ENCODE measurements at regions not wholly inside any gene's neighbourhood (a gene's known extent, or its start where the extent isn't known, plus 50 kb on each side); places are given as distances from the start of the nearest gene placed in this dataset.

- no peak overlapping the region for H4K8ac ChIP-seq (ENCODE audit: extremely low read depth, insufficient read depth, low read length)
- H2BK5ac ChIP-seq (ENCODE audit: low read depth, low read length) = no peak overlapping the region
- no peaks in the 10 kb centered on the region for H3K79me2 ChIP-seq (ENCODE audit: control insufficient read depth in 1 of 2, insufficient read depth in 2 of 2, low read length in 2 of 2)
- no peak overlapping the region for H3K18ac ChIP-seq (ENCODE audit: extremely low read depth, low read length)
- H3K4ac ChIP-seq (replicated peaks; ENCODE audit: insufficient read length, low read depth, low read length) = no peak overlapping the region
- H3K27ac ChIP-seq (ENCODE audit: low read depth, low read length) = no peak overlapping the region
- no peak overlapping the region for H2BK15ac ChIP-seq (ENCODE audit: low read length)
- H2BK120ac ChIP-seq (replicated peaks; ENCODE audit: low read depth, low read length) = no peak overlapping the region
- no peak overlapping the region for H2AFZ ChIP-seq (ENCODE audit: low read length)
- H3K79me1 ChIP-seq (ENCODE audit: low read depth, low read length) = no peaks in the 10 kb centered on the region
- WGBS, 2 experiments (ENCODE audit: extremely low coverage in 1 of 2, insufficient coverage in 1 of 2, insufficient read length in 1 of 2, insufficient replicate concordance in 2 of 2, low coverage in 1 of 2, low lambda C conversion rate in 2 of 2, missing lambda C conversion rate in 1 of 2) = 61% methylated on average over 3 of the region's 3 CpGs; no CpG with 5 or more reads in 1 of the 2 experiments
- ChIA-PET CTCF (ENCODE audit: partially characterized antibody) (interaction anchor here (0.8 to 6.5 kb wide), 5 partner anchors 21 to 242 kb away, joined by 3 to 44 read pairs (median 3); no protein-coding TSS in a partner anchor), POLR2A (ENCODE audit: partially characterized antibody) (no interaction called here)
- no peak overlapping the region for H3K9ac ChIP-seq (replicated peaks in 1 of 4; ENCODE audit: extremely low read depth in 1 of 4, low read depth in 3 of 4, low read length in 3 of 4)
- no peak overlapping the region for H4K5ac ChIP-seq (ENCODE audit: insufficient read length, low read depth, low read length)
- no peak overlapping the region for H2BK12ac ChIP-seq (ENCODE audit: low read depth, low read length)
- DNase-seq (ENCODE audit: low read depth in 1 of 2, low spot score in 2 of 2) (no peak), FAIRE-seq (no peak)
- H3K56ac ChIP-seq (replicated peaks; ENCODE audit: insufficient read length, low read depth, low read length) = no peak overlapping the region
- H3K27me3 ChIP-seq (replicated peaks in 1 of 4; ENCODE audit: control insufficient read depth in 3 of 4, extremely low read depth in 1 of 4, insufficient read depth in 3 of 4, low read length in 3 of 4) = no peaks in the 10 kb centered on the region
- peaks cover 12% of the 10 kb centered on the region in 2 experiments for H3K9me3 ChIP-seq (ENCODE audit: insufficient read depth in 2 of 2, low read depth in 1 of 2, low read length in 1 of 2)
- H4K20me1 ChIP-seq (replicated peaks in 1 of 2; ENCODE audit: control insufficient read depth in 1 of 2, insufficient read depth in 2 of 2, low read length in 2 of 2) = no peaks in the 10 kb centered on the region
- no peak overlapping the region for H3K4me2 ChIP-seq (ENCODE audit: insufficient read depth in 1 of 2, low read depth in 2 of 2, low read length in 2 of 2)
- H3K36me3 ChIP-seq (ENCODE audit: control insufficient read depth in 2 of 4, insufficient read depth in 4 of 4, low read length in 3 of 4) = peaks cover 0 to 5% (median 0%) of the 10 kb centered on the region in 4 experiments; a peak in 1 of 8 replicates
- peaks cover 2 to 13% (median 9%) of the 10 kb centered on the region in 4 experiments; a peak in 4 of 7 replicates for H3K4me1 ChIP-seq (replicated peaks in 1 of 4; ENCODE audit: control insufficient read depth in 3 of 4, insufficient read depth in 4 of 4, low read length in 3 of 4)
- H4K91ac ChIP-seq (replicated peaks; ENCODE audit: insufficient read length, low read length) = no peak overlapping the region
- H3K23ac ChIP-seq (ENCODE audit: insufficient read length) = no peak overlapping the region
- H3K23me2 ChIP-seq (ENCODE audit: low read depth, low read length) = no peaks in the 10 kb centered on the region
- H2AK5ac ChIP-seq (ENCODE audit: low read depth, low read length) = no peak overlapping the region
- no peak overlapping the region for H2BK20ac ChIP-seq (ENCODE audit: low read length)
- H3K4me3 ChIP-seq (ENCODE audit: extremely low read depth in 1 of 4, insufficient read depth in 2 of 4, low read depth in 3 of 4, low read length in 4 of 4) = no peak overlapping the region
- TF ChIP-seq NANOG (IDR thresholded peaks at IDR 0.05; ENCODE audit: insufficient read depth, low read depth, low read length, poor library complexity, severe bottlenecking) = no peak
- no peak for TF ChIP-seq EP300 (IDR thresholded peaks at IDR 0.05; ENCODE audit: borderline replicate concordance in 1 of 2, low read depth in 2 of 2, low read length in 2 of 2)
- no peak for TF ChIP-seq CTCF (IDR thresholded peaks at IDR 0.05; ENCODE audit: control extremely low read depth in 1 of 3, insufficient read depth in 1 of 3, low read depth in 1 of 3, low read length in 3 of 3)
- TF ChIP-seq POU5F1 (IDR thresholded peaks at IDR 0.05; ENCODE audit: low read depth, low read length) = no peak
- no peak for TF ChIP-seq TAF7 (optimal IDR thresholded peaks at IDR 0.05; ENCODE audit: borderline replicate concordance, low read depth, low read length)
- no peak for TF ChIP-seq NRF1 (IDR thresholded peaks at IDR 0.05; ENCODE audit: low read depth, low read length)
- no peak for TF ChIP-seq YY1 (IDR thresholded peaks at IDR 0.05; ENCODE audit: low read depth, low read length)
- TF ChIP-seq TBP (IDR thresholded peaks at IDR 0.05; ENCODE audit: low read depth, low read length) = no peak
- no peak for TF ChIP-seq SIN3A (conservative IDR thresholded peaks at IDR 0.05 in 1 of 2, IDR thresholded peaks at IDR 0.05 in 1 of 2; ENCODE audit: low read depth in 1 of 2, low read length in 2 of 2)
- H3K14ac ChIP-seq (ENCODE audit: insufficient read length) = no peak overlapping the region
These were observed 330.1 kb downstream of the DHX35 start for GRCh38 chr20:39292193-39292736.
